OCI-LY3 (cell line): ENCODE measurements at regions not wholly inside any gene's neighbourhood (a gene's known extent, or its start where the extent isn't known, plus 50 kb on each side); places are given as distances from the start of the nearest gene placed in this dataset.

Experiments used
- H2AFZ ChIP-seq: fragments of 200-600, 300-600 bp; shearing (Covaris generic); 2 replicates; pipeline ENCODE4 v1.6.0; 2014; ENCODE audit warnings: antibody characterized with exemption, low read depth, low read length
- H3K27ac ChIP-seq: fragments of 200-600, 300-600 bp; sonication (generic); 2 replicates; pipeline ENCODE4 v1.5.1; 2014; ENCODE audit warnings: mild to moderate bottlenecking, low read length, moderate library complexity, mixed read lengths
- H3K27me3 ChIP-seq: fragments of 200-600, 300-600 bp; sonication (generic); 2 replicates; pipeline ENCODE4 v1.6.1; 2014; ENCODE audit warnings: low read depth, low read length, mixed read lengths
- H3K36me3 ChIP-seq: fragments of 200-600, 300-600 bp; sonication (generic); replicated peaks from 2 replicates; pipeline ENCODE3; 2014; ENCODE audit warnings: low read depth, low read length, mixed read lengths
- H3K4me1 ChIP-seq: fragments of 300-600, 200-600 bp; sonication (generic); 2 replicates; pipeline ENCODE4 v1.6.1; 2014; ENCODE audit warnings: low read length, mixed read lengths
- H3K4me2 ChIP-seq: fragments of 200-600, 300-600 bp; sonication (generic); 2 replicates; pipeline ENCODE4 v1.6.1; 2014; ENCODE audit warnings: low read length, mixed read lengths
- H3K4me3 ChIP-seq: fragments of 300-600, 200-600 bp; sonication (generic); 2 replicates; pipeline ENCODE4 v1.5.1; 2014; ENCODE audit warnings: antibody characterized with exemption, mild to moderate bottlenecking, low read length, moderate library complexity
- H3K79me2 ChIP-seq: fragments of 300-600, 200-600 bp; shearing (Covaris generic); 2 replicates; pipeline ENCODE4 v1.6.1; 2014; ENCODE audit warnings: mild to moderate bottlenecking, low read length, mixed read lengths
- H3K9ac ChIP-seq: fragments of 300-600, 200-600 bp; shearing (Covaris generic); 2 replicates; pipeline ENCODE4 v1.6.0; 2014; ENCODE audit warnings: mild to moderate bottlenecking, low read length, moderate library complexity
- H3K9me3 ChIP-seq: fragments of 200-600, 300-600 bp; shearing (Covaris generic); 2 replicates; pipeline ENCODE4 v1.6.1; 2014; ENCODE audit warnings: low read length, mixed read lengths; ENCODE audit not compliant: insufficient read depth
- H4K20me1 ChIP-seq: fragments of 200-600, 300-600 bp; sonication (generic); 2 replicates; pipeline ENCODE4 v1.6.1; 2016; ENCODE audit warnings: low read length, mixed read lengths; ENCODE audit not compliant: insufficient read depth
- EZH2phosphoT487 ChIP-seq: fragments of 200-600 bp; shearing (Covaris generic); IDR thresholded peaks from 2 replicates; pipeline ENCODE4 v1.6.1; 2018; ENCODE audit warnings: antibody characterized with exemption, mixed run types, low read depth
- TF ChIP-seq, protein P1 (sequence below): fragments of 200-600, 300-600 bp; sonication (generic); IDR thresholded peaks from 2 replicates; pipeline ENCODE4 v1.5.1; 2014; ENCODE audit warnings: antibody characterized with exemption, low read length, low read depth

DNA sequence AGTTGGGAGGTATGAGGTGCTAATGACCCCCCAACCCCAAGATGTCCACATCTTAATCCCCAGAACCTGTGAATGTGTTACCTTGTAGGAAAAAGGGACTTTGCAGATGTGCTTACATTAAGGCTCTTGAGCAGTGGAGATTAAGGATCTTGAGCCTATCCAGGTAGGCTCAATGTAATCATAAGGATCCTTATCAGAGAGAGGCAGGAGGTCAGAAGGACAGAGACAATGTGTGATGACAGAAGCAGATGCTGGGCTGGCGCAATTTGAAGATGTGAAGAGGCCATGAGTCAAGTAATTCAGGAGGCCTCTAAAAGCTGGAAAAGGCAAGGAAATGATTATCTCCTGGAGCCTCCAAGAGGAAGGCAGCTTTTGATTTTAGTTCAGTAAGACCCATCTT is 90.4 kb upstream of the MAX start:
- TF ChIP-seq, protein P1, sequence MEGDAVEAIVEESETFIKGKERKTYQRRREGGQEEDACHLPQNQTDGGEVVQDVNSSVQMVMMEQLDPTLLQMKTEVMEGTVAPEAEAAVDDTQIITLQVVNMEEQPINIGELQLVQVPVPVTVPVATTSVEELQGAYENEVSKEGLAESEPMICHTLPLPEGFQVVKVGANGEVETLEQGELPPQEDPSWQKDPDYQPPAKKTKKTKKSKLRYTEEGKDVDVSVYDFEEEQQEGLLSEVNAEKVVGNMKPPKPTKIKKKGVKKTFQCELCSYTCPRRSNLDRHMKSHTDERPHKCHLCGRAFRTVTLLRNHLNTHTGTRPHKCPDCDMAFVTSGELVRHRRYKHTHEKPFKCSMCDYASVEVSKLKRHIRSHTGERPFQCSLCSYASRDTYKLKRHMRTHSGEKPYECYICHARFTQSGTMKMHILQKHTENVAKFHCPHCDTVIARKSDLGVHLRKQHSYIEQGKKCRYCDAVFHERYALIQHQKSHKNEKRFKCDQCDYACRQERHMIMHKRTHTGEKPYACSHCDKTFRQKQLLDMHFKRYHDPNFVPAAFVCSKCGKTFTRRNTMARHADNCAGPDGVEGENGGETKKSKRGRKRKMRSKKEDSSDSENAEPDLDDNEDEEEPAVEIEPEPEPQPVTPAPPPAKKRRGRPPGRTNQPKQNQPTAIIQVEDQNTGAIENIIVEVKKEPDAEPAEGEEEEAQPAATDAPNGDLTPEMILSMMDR, result no peak
- no peak for TF ChIP-seq EZH2phosphoT487
- Histone ChIP-seq H3K27ac (no peak overlapping the region), H3K36me3 (no peaks in the 10 kb centered on the region), H3K9ac (no peak overlapping the region), H3K9me3 (no peaks in the 10 kb centered on the region), H3K4me2 (no peak overlapping the region), H3K79me2 (no peaks in the 10 kb centered on the region), H2AFZ (no peak overlapping the region), H3K4me3 (no peak overlapping the region), H3K27me3 (peaks cover 85% of the 10 kb centered on the region), H3K4me1 (peaks cover 21% of the 10 kb centered on the region), H4K20me1 (peaks cover 4% of the 10 kb centered on the region)

DNA sequence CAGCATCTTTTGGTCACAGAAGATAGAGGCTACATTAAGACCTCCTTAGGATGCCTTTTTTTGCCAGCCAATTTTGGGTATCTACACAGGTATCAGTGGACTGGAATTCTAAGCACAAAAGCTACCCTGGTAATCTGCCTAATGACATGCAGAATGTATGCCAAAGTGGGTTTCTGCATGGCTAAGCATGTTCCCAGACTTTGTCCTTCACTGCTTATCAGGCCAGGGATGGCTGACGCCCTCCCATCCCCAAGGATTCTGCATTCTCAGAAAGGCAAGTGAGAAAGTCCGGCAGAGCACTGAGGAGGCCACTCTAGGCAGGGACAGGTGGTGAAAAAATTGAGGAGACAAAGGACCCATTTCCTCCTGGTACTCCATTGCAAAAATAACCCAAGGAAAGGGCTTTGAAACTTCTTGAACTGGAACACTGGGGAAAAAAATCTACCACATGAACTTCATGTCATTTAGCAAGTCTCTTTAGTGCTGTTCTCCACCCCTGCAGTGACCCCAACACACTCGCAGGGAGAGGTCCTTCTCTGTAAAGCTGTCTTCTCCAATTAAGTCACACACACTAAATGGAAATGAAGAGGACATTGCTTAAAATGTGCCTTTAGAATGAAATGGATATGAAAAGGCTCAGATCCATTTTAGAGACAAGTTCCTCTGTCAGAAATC is 91.7 kb upstream of the MAX start:
- no peaks in the 10 kb centered on the region for H3K9me3 ChIP-seq
- no peaks in the 10 kb centered on the region for H3K79me2 ChIP-seq
- peaks cover 92% of the 10 kb centered on the region for H3K27me3 ChIP-seq
- H3K4me2 ChIP-seq, result peak overlapping the region; percentile 75
- H2AFZ ChIP-seq, result no peak overlapping the region
- TF ChIP-seq, protein P1, result no peak
- no peak; the same call in 1 of the 2 replicates for TF ChIP-seq EZH2phosphoT487
- no peak overlapping the region for H3K27ac ChIP-seq
- 0 out of 2 replicates have a peak overlapping the region, but pooled peaks have one; percentile 50 for H3K4me3 ChIP-seq
- H4K20me1 ChIP-seq, result peaks cover 4% of the 10 kb centered on the region
- H3K4me1 ChIP-seq, result peaks cover 21% of the 10 kb centered on the region
- H3K9ac ChIP-seq, result no peak overlapping the region
- H3K36me3 ChIP-seq, result no peaks in the 10 kb centered on the region

DNA sequence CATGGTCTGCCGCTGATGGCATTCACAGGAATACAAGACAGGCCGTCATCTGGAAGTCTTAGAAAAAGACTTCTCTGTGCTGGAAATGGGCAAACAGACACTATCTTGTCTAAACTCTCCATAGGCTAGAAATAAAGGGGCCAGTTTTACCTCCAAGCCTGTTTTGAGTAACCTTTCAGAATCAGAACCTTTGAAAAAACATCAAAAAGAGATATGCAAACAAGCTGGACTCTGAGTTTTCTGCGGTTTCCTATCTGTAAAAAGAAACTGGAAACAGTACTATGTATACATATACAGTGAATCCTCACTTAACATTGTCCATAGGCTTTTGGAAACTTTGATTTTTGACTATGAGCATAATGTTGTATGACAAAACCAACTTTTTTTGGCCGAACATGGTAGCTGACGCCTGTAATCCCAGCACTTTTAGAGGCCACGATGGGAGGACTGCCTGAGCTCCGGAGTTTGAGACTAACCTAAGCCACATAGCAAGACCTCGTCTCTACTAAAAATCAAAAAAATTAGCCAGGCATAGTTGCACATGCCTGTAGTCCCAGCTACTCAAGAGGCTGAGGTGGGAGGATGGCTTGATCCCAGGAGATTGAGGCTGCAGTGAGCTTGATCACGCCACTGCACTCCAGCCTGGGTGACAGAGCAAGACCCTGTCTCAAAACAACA is 92.9 kb upstream of the MAX start:
- peaks cover 90% of the 10 kb centered on the region for H3K27me3 ChIP-seq
- H4K20me1 ChIP-seq, result peaks cover 4% of the 10 kb centered on the region
- 0 out of 2 replicates have a peak overlapping the region, but pooled peaks have one; percentile 2 for H3K9ac ChIP-seq
- H3K79me2 ChIP-seq, result no peaks in the 10 kb centered on the region
- H2AFZ ChIP-seq, result no peak overlapping the region
- peak overlapping the region; percentile 75 for H3K4me2 ChIP-seq
- no peaks in the 10 kb centered on the region for H3K9me3 ChIP-seq
- H3K27ac ChIP-seq, result no peak overlapping the region
- peak overlapping the region; percentile 50 for H3K4me3 ChIP-seq
- no peaks in the 10 kb centered on the region for H3K36me3 ChIP-seq
- TF ChIP-seq EZH2phosphoT487, result no peak
- TF ChIP-seq, protein P1, result no peak
- H3K4me1 ChIP-seq, result peaks cover 21% of the 10 kb centered on the region

DNA sequence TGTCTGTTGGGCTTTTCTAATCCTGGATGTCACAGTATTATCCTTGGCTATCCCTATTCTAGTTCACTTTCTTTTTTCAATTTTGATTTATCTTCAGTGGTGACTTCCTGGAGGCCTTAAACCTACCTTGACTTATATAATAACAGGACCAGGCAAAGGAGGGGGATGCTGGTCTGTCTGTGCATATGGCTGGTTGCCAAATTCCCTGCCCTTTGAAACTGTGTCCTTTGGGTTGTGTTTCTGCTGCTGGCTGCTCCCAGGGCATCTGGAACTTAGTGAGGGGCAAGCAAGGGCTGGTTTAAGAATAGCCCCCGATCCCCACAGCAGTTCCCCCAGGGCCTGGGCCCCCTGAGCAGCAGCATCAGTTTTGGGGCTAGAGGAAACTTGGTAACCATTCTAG is 96.0 kb upstream of the MAX start:
- Histone ChIP-seq H3K9ac (no peak overlapping the region), H2AFZ (no peak overlapping the region), H3K27me3 (peaks cover 93% of the 10 kb centered on the region), H3K79me2 (no peaks in the 10 kb centered on the region), H3K4me3 (no peak overlapping the region), H4K20me1 (peaks cover 4% of the 10 kb centered on the region; the same call in 1 of the 2 replicates), H3K4me1 (peaks cover 21% of the 10 kb centered on the region), H3K36me3 (no peaks in the 10 kb centered on the region), H3K27ac (no peak overlapping the region), H3K9me3 (no peaks in the 10 kb centered on the region), H3K4me2 (no peak overlapping the region)
- TF ChIP-seq, protein P1, result no peak
- no peak for TF ChIP-seq EZH2phosphoT487
